ENCODE measurements at regions not wholly inside any gene's neighbourhood (a gene's known extent, or its start where the extent isn't known, plus 50 kb on each side); places are given as distances from the start of the nearest gene placed in this dataset.

GRCh38 chr13:40194224-40194806, 472.1 kb downstream of the FOXO1 start:
- TF ChIP-seq CTCF (IDR thresholded peaks at IDR 0.05) (no peak), POLR2A (IDR thresholded peaks at IDR 0.05) (no peak), POLR2AphosphoS5 (IDR thresholded peaks at IDR 0.05) (peak in 2 of 3 donors; percentile 7 to 70)

All from breast epithelium (tissue), 3 donors.